Erythroblast (primary cell): ENCODE measurements at regions not wholly inside any gene's neighbourhood (a gene's known extent, or its start where the extent isn't known, plus 50 kb on each side); places are given as distances from the start of the nearest gene placed in this dataset.

Source experiments
- GATA1 ChIP-seq: IDR thresholded peaks from 2 replicates; pipeline ENCODE4 v1.6.1; 2011; ENCODE audit warnings: low read depth, mild to moderate bottlenecking, control low read depth, low read length, moderate library complexity
- POLR2A ChIP-seq: IDR thresholded peaks from 2 replicates; pipeline ENCODE4 v1.6.1; 2011; ENCODE audit warnings: mild to moderate bottlenecking, low read length

DNA sequence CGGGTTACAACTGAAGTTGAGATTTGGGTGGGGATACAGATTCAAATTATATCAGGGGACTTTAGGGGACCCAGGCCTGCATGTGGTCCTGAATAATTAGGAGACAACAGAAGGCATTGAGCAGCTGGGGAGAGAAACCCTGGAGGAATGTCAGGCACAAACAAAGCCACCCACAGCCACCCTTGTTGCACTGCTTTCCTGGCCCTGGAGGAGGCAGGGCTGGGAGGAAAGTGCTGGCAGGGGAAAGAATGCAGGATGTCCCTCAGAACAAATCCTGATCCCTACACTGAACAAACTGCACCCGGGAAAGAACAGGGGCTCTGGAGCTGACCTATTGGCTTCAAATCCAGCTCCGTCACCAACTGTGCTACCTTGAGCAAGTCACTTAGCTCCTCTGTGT is 214.1 kb upstream of the ATP6AP2 start:
- no peak for TF ChIP-seq POLR2A
- no peak for TF ChIP-seq GATA1
